IMR-90 (cell line): ENCODE measurements at regions not wholly inside any gene's neighbourhood (a gene's known extent, or its start where the extent isn't known, plus 50 kb on each side); places are given as distances from the start of the nearest gene placed in this dataset.
A peak's percentile ranks its signal among the peaks of the same experiment; 100 is the strongest.

Experiments
- ATAC-seq: fragments of 200-7000 bp; cut with Tn5 transposase; 2 replicates; pipeline ENCODE4 v1.9.1; 2020; ENCODE audit warnings: low read depth, mild to moderate bottlenecking, moderate library complexity
- BruUV-seq: library from RNA; stranded (reverse); fragments of 400-500 nt; replicated peaks from 2 replicates; lab custom pipeline; 2021; lab: Mats Ljungman, UMichigan
- CTCF ChIA-PET: fragments of 300-600 bp; formaldehyde crosslinking; extraction: SDS; loops from one replicate; lab custom pipeline; 2021; ENCODE audit warnings: antibody characterized with exemption; lab: Yijun Ruan, JAX
- POLR2A ChIA-PET: fragments of 300-600 bp; sonication (Branson Sonifier 250); formaldehyde crosslinking; loops from one replicate; lab custom pipeline; 2022; ENCODE audit warnings: antibody characterized with exemption; ENCODE audit not compliant: unreplicated experiment; lab: Charles Lee
- DNase-seq: peaks from one replicate; pipeline ENCODE4 v3.0.0; 2013
- H2AFZ ChIP-seq: replicated peaks from 2 replicates; pipeline ENCODE3; 2013; ENCODE audit warnings: low read length, mild to moderate bottlenecking; ENCODE audit not compliant: poor library complexity
- H2AK5ac ChIP-seq: 2 replicates; pipeline ENCODE4 v1.6.1; 2013; ENCODE audit warnings: low read depth, low read length, inconsistent platforms
- H2AK9ac ChIP-seq: replicated peaks from 2 replicates; pipeline ENCODE3; 2013; ENCODE audit warnings: mild to moderate bottlenecking, low read depth, low read length, moderate library complexity; ENCODE audit not compliant: poor library complexity
- H2BK120ac ChIP-seq: 2 replicates; pipeline ENCODE4 v1.6.1; 2013; ENCODE audit warnings: low read depth, low read length, inconsistent platforms
- H2BK15ac ChIP-seq: 3 replicates; pipeline ENCODE4 v1.6.1; 2013; ENCODE audit warnings: low read depth, low read length, inconsistent platforms
- H2BK20ac ChIP-seq: 2 replicates; pipeline ENCODE4 v1.6.1; 2013; ENCODE audit warnings: low read depth, mild to moderate bottlenecking, inconsistent platforms, low read length, moderate library complexity
- H2BK5ac ChIP-seq: 2 replicates; pipeline ENCODE4 v1.6.1; 2013; ENCODE audit warnings: mild to moderate bottlenecking, low read depth, low read length, inconsistent platforms; ENCODE audit not compliant: poor library complexity, severe bottlenecking
- H3K14ac ChIP-seq: replicated peaks from 2 replicates; pipeline ENCODE4 v1.6.1; 2013; ENCODE audit warnings: low read depth, low read length, inconsistent platforms
- H3K18ac ChIP-seq: 2 replicates; pipeline ENCODE4 v1.6.1; 2013; ENCODE audit warnings: low read depth, low read length, control low read depth
- H3K23ac ChIP-seq: 2 replicates; pipeline ENCODE4 v1.6.1; 2013; ENCODE audit warnings: low read depth, low read length, inconsistent platforms
- H3K27ac ChIP-seq: 2 replicates; pipeline ENCODE4 v1.5.1; 2013; ENCODE audit warnings: mild to moderate bottlenecking, control low read depth, low read length; ENCODE audit not compliant: insufficient read depth
- H3K27me3 ChIP-seq: 2 replicates; pipeline ENCODE4 v1.6.1; 2013; ENCODE audit warnings: low read length; ENCODE audit not compliant: control insufficient read depth, insufficient read depth
- H3K36me3 ChIP-seq: 2 replicates; pipeline ENCODE4 v1.6.1; 2013; ENCODE audit warnings: low read length, mixed read lengths; ENCODE audit not compliant: control insufficient read depth, insufficient read depth
- H3K4ac ChIP-seq: 2 replicates; pipeline ENCODE4 v1.6.1; 2013; ENCODE audit warnings: low read depth, low read length, inconsistent platforms
- H3K4me1 ChIP-seq: 2 replicates; pipeline ENCODE4 v1.6.1; 2013; ENCODE audit warnings: low read length, mixed read lengths; ENCODE audit not compliant: control insufficient read depth, insufficient read depth
- H3K4me2 ChIP-seq: 2 replicates; pipeline ENCODE4 v1.6.1; 2013; ENCODE audit warnings: low read depth, mild to moderate bottlenecking, control low read depth, low read length, moderate library complexity
- H3K4me3 ChIP-seq: 2 replicates; pipeline ENCODE4 v1.5.1; 2013; ENCODE audit warnings: low read depth, mild to moderate bottlenecking, control low read depth, low read length, moderate library complexity; ENCODE audit not compliant: insufficient read depth
- H3K56ac ChIP-seq: 2 replicates; pipeline ENCODE4 v1.6.1; 2013; ENCODE audit warnings: low read length, inconsistent platforms; ENCODE audit not compliant: insufficient read depth; ENCODE audit errors: extremely low read depth
- H3K79me1 ChIP-seq, 2 experiments: 2 replicates each; pipeline ENCODE4 v1.6.1; 2013; ENCODE audit warnings: low read length in 2 of 2, inconsistent platforms in 1 of 2, low read depth in 1 of 2
- H3K9ac ChIP-seq: 2 replicates; pipeline ENCODE4 v1.6.1; 2013; ENCODE audit warnings: low read depth, low read length, control low read depth
- H3K9me1 ChIP-seq: 2 replicates; pipeline ENCODE4 v1.6.1; 2013; ENCODE audit warnings: low read length, inconsistent platforms; ENCODE audit not compliant: insufficient read depth
- H3K9me3 ChIP-seq: 2 replicates; pipeline ENCODE4 v1.6.1; 2013; ENCODE audit warnings: low read length; ENCODE audit not compliant: control insufficient read depth, insufficient read depth
- H4K20me1 ChIP-seq: 2 replicates; pipeline ENCODE4 v1.6.1; 2013; ENCODE audit warnings: low read length, inconsistent platforms; ENCODE audit not compliant: insufficient read depth
- H4K5ac ChIP-seq: 2 replicates; pipeline ENCODE4 v1.6.1; 2013; ENCODE audit warnings: mild to moderate bottlenecking, low read depth, low read length, control low read depth
- H4K8ac ChIP-seq, 2 experiments: 2 replicates each; pipeline ENCODE4 v1.6.1; 2013; ENCODE audit warnings: low read depth in 2 of 2, low read length in 2 of 2, control low read depth in 1 of 2, inconsistent platforms in 1 of 2
- H4K91ac ChIP-seq: 2 replicates; pipeline ENCODE4 v1.6.1; 2013; ENCODE audit warnings: low read depth, low read length, inconsistent platforms; ENCODE audit not compliant: insufficient read depth
- MXI1 ChIP-seq: IDR thresholded peaks from 2 replicates; pipeline ENCODE4 v1.6.1; 2012; ENCODE audit warnings: low read depth, mild to moderate bottlenecking, low read length, moderate library complexity, borderline replicate concordance
- RAD21 ChIP-seq: IDR thresholded peaks from 2 replicates; pipeline ENCODE4 v1.6.1; 2012; ENCODE audit warnings: low read length, improper control_type of control experiment
- RCOR1 ChIP-seq: IDR thresholded peaks from 2 replicates; pipeline ENCODE4 v1.6.1; 2012; ENCODE audit warnings: mild to moderate bottlenecking, low read length, improper control_type of control experiment; ENCODE audit not compliant: insufficient replicate concordance
- WGBS, 2 experiments: methylation state at CpG; one replicate each; pipeline versions ENCODE4 v1.1.5 to v1.1.7; 2013; ENCODE audit warnings: missing lambda C conversion rate in 2 of 2; ENCODE audit not compliant: insufficient read length in 1 of 2; ENCODE audit errors: extremely low coverage in 2 of 2; 5-methylcytosine and 5-hydroxymethylcytosine counted together
- dilution Hi-C: fragments of 300-500 bp; cut with HindIII; formaldehyde crosslinking; loops from one replicate; pipeline ENCODE4 v1.14.3; 2018; ENCODE audit warnings: low sequenced_read_pairs; ENCODE audit not compliant: unreplicated experiment
- in situ Hi-C: fragments of 300-500 bp; cut with MboI; formaldehyde crosslinking; loops from 3 replicates; pipeline ENCODE4 v1.14.3; 2019; ENCODE audit warnings: low sequenced_read_pairs, inconsistent platforms, mixed read lengths
- intact Hi-C: fragments of 100-400 bp; cut with micrococcal nuclease; formaldehyde crosslinking; loops from 2 replicates; pipeline ENCODE4 v1.10.0; 2022

DNA sequence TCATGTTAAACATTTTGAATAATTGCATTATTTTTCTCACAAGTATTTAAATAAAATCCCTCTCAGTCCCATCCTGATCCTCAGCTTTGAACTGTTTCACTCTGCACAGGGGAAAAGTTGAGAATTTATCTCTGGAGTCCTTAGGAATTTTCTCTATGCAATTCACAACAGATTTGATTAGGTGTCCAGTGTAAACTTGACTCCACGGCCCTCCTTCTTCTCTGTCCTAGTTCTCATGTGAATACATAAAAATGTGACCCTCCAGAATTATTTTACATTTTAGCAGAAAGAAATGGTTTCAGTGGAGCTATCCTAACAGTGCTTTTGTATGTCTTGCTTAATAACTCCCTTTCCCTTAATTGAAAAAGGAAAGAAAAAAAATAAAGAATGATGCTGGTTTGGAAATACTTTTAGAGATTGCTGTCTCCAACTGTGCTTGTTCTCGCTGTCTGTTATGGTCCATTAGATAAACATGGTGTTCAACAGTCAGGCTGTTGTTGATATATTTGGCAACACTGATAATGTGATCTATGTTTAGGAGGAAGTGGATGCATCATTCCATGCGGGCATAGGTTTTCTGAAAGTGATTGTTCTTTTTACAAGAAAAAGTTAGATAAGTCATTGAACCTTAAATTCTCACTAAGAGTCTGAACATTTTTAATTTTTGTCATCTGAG, 599.4 kb upstream of the CITED2 start (continued):
- peak; percentile 54 for TF ChIP-seq RCOR1
- TF ChIP-seq RAD21, result no peak; the same call in 1 of the 2 replicates

DNA sequence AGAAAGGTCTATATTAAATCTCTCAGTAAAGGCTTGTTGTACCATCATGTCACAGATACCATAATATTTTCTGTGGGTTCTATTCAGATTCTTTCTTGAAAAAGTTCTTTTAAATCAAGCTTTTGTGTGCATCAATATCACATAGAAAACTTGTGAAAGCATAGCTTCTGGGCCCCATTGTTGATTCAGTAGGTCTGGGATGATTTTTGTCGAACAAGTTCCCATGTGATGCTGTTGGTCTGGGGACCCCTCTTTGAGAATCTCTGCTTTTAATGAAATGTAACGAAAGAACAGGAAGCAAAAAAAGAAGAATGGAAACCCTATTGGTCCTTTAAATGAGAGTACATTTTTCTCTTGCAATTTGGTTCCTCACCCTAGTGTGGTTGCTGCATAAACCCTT, 597.7 kb upstream of the CITED2 start:
- Histone ChIP-seq H3K4me2 (no peak overlapping the region), H3K4ac (peak overlapping the region; percentile 64; the same call in 1 of the 2 replicates), H3K9me1 (no peaks in the 10 kb centered on the region), H3K9me3 (no peaks in the 10 kb centered on the region), H2AK5ac (no peak overlapping the region), H2AK9ac (no peak overlapping the region), H2AFZ (no peak overlapping the region), H2BK15ac (peak overlapping the region; percentile 90; the same call in 2 of the 3 replicates), H2BK5ac (peak overlapping the region; percentile 46), H2BK20ac (peak overlapping the region; percentile 89; the same call in 1 of the 2 replicates), H4K20me1 (no peaks in the 10 kb centered on the region), H3K14ac (peak overlapping the region; percentile 68), H3K4me1 (peaks cover 6% of the 10 kb centered on the region), H3K56ac (no peak overlapping the region), H4K91ac (peak overlapping the region; percentile 19; the same call in 1 of the 2 replicates), H3K4me3 (no peak overlapping the region), H4K5ac (peak overlapping the region; percentile 57; the same call in 1 of the 2 replicates), H4K8ac (no peak overlapping the region; a peak in 1 of 4 replicates), H3K9ac (no peak overlapping the region), H2BK120ac (peak overlapping the region; percentile 68; the same call in 1 of the 2 replicates), H3K27ac (no peak overlapping the region), H3K36me3 (no peaks in the 10 kb centered on the region), H3K79me1 (no peaks in the 10 kb centered on the region), H3K18ac (peak overlapping the region; percentile 20; the same call in 1 of the 2 replicates), H3K27me3 (no peaks in the 10 kb centered on the region), H3K23ac (no peak overlapping the region)
- DNase-seq (no peak), ATAC-seq (no peak)
- ChIA-PET CTCF (no interaction called here), POLR2A (interaction anchor here (0.6 kb wide), 1 partner anchor 597 kb away, joined by 4 read pairs; no protein-coding TSS in a partner anchor)
- WGBS, 2 experiments, result no CpG with 5 or more reads among the region's 2 CpGs
- intact Hi-C loops (loop anchor here (5.0 to 10.0 kb wide), 2 partner anchors 87 to 375 kb away; no protein-coding TSS in a partner anchor), in situ Hi-C loops (no loop called here), dilution Hi-C loops (no loop called here)
- no peak for TF ChIP-seq MXI1
- BruUV-seq, result no TSS peak
